GM13977 (cell line): ENCODE measurements at regions not wholly inside any gene's neighbourhood (a gene's known extent, or its start where the extent isn't known, plus 50 kb on each side); places are given as distances from the start of the nearest gene placed in this dataset.

Source experiments
- DNase-seq: peaks from one replicate; pipeline ENCODE4 v3.0.0; 2012; ENCODE audit warnings: low spot score
- CTCF ChIP-seq: IDR thresholded peaks from 2 replicates; pipeline ENCODE4 v1.5.1; 2012; ENCODE audit warnings: mild to moderate bottlenecking, control low read depth; ENCODE audit not compliant: insufficient read depth; ENCODE audit errors: extremely low read depth, missing control alignments
- in situ Hi-C: fragments of 300-500 bp; cut with MboI; formaldehyde crosslinking; loops from one replicate; pipeline ENCODE4 v1.12.0; 2022; ENCODE audit warnings: low sequenced_read_pairs, low pct_unique_long_range_greater_than_20kb, mixed read lengths, inconsistent platforms; ENCODE audit not compliant: unreplicated experiment

GRCh38 chr12:44929236-44929885 is 53.2 kb upstream of the NELL2 start:
- in situ Hi-C loops: loop anchor here (25.0 kb wide), 1 partner anchor 917 kb away; no protein-coding TSS in a partner anchor
- DNase-seq: no peak
- no peak for TF ChIP-seq CTCF
